ENCODE measurements at regions not wholly inside any gene's neighbourhood (a gene's known extent, or its start where the extent isn't known, plus 50 kb on each side); places are given as distances from the start of the nearest gene placed in this dataset.

GRCh38 chr22:22099194-22099486 is 116.6 kb upstream of the TOP3B start:
- Histone ChIP-seq H3K4me3 (ENCODE audit: low read length in 2 of 2) (no peak overlapping the region), H3K4me1 (ENCODE audit: control insufficient read depth in 1 of 2, insufficient read depth in 2 of 2, low read length in 2 of 2) (no peaks in the 10 kb centered on the region), H3K27ac (ENCODE audit: low read depth in 1 of 2, low read length in 2 of 2) (no peak overlapping the region), H3K27me3 (ENCODE audit: control insufficient read depth in 1 of 2, insufficient read depth in 2 of 2, low read length in 1 of 2) (no peaks in the 10 kb centered on the region), H3K9me3 (ENCODE audit: control insufficient read depth, low read length) (peaks cover 3% of the 10 kb centered on the region), H3K36me3 (ENCODE audit: control insufficient read depth in 1 of 2, insufficient read depth in 2 of 2, low read length in 1 of 2) (no peaks in the 10 kb centered on the region)
- DNase-seq (no peak), ATAC-seq (ENCODE audit: low FRiP score) (no peak)
- intact Hi-C loops (cut with DNase I), result no loop called here
- 65 to 76% methylated on average over 5 of the region's 5 CpGs for WGBS, 2 donors

- intact Hi-C loops (cut with DNase I), result no loop called here
- no peak for ATAC-seq (ENCODE audit: low FRiP score)
Observed at GRCh38 chr22:22098457-22099193, 116.0 kb upstream of the TOP3B start.

GRCh38 chr22:22097727-22098228 is 115.2 kb upstream of the TOP3B start:
- Histone ChIP-seq H3K4me1 (ENCODE audit: control insufficient read depth in 1 of 2, insufficient read depth in 2 of 2, low read length in 2 of 2) (no peaks in the 10 kb centered on the region), H3K4me3 (ENCODE audit: low read length in 2 of 2) (no peak overlapping the region), H3K9me3 (ENCODE audit: control insufficient read depth, low read length) (peaks cover 1% of the 10 kb centered on the region), H3K36me3 (ENCODE audit: control insufficient read depth in 1 of 2, insufficient read depth in 2 of 2, low read length in 1 of 2) (no peaks in the 10 kb centered on the region), H3K27me3 (ENCODE audit: control insufficient read depth in 1 of 2, insufficient read depth in 2 of 2, low read length in 1 of 2) (no peaks in the 10 kb centered on the region), H3K27ac (ENCODE audit: low read depth in 1 of 2, low read length in 2 of 2) (no peak overlapping the region)
- DNase-seq (no peak), ATAC-seq (ENCODE audit: low FRiP score) (no peak)
- intact Hi-C loops (cut with DNase I), result no loop called here

More at GRCh38 chr22:22098457-22099193, 116.0 kb upstream of the TOP3B start:
- Histone ChIP-seq H3K9me3 (ENCODE audit: control insufficient read depth, low read length) (peaks cover 3% of the 10 kb centered on the region), H3K27me3 (ENCODE audit: control insufficient read depth in 1 of 2, insufficient read depth in 2 of 2, low read length in 1 of 2) (no peaks in the 10 kb centered on the region), H3K4me1 (ENCODE audit: control insufficient read depth in 1 of 2, insufficient read depth in 2 of 2, low read length in 2 of 2) (no peaks in the 10 kb centered on the region), H3K4me3 (ENCODE audit: low read length in 2 of 2) (no peak overlapping the region), H3K27ac (ENCODE audit: low read depth in 1 of 2, low read length in 2 of 2) (no peak overlapping the region), H3K36me3 (ENCODE audit: control insufficient read depth in 1 of 2, insufficient read depth in 2 of 2, low read length in 1 of 2) (no peaks in the 10 kb centered on the region)
- no peak for DNase-seq
- WGBS, 2 donors, result 63 to 65% methylated on average over 9 of the region's 9 CpGs

- ATAC-seq (ENCODE audit: low FRiP score), result no peak
- no peak overlapping the region for H3K27ac ChIP-seq (ENCODE audit: low read depth in 1 of 2, low read length in 2 of 2)
- no peak for DNase-seq
- H3K27me3 ChIP-seq (ENCODE audit: control insufficient read depth in 1 of 2, insufficient read depth in 2 of 2, low read length in 1 of 2), result no peaks in the 10 kb centered on the region
- H3K4me1 ChIP-seq (ENCODE audit: control insufficient read depth in 1 of 2, insufficient read depth in 2 of 2, low read length in 2 of 2), result no peaks in the 10 kb centered on the region
- intact Hi-C loops (cut with DNase I), result no loop called here
- WGBS, 2 donors, result 47 to 67% methylated on average over 5 of the region's 5 CpGs
- H3K36me3 ChIP-seq (ENCODE audit: control insufficient read depth in 1 of 2, insufficient read depth in 2 of 2, low read length in 1 of 2), result no peaks in the 10 kb centered on the region
- no peaks in the 10 kb centered on the region for H3K9me3 ChIP-seq (ENCODE audit: control insufficient read depth, low read length)
- no peak overlapping the region for H3K4me3 ChIP-seq (ENCODE audit: low read length in 2 of 2)
Observed at GRCh38 chr22:22094921-22095320, 112.3 kb upstream of the TOP3B start.

DNA sequence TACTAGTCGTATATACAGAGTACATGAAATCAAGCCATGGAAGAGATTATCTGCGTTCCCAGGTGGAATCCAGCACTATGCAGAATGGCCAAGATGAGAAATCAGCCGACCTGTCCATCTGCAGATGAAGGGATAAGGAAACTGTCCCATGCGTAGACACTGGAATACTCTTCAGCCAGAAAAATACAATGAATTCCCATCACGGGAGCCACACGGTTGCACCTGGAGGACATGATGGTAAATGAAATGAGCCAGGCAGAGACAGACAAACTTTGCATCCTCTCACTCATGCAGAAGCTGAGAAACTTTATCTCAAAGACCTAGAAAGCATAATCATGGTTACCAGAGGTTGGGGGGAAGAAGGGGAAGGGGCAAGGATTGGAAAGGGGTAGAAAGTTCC is 111.9 kb upstream of the TOP3B start:
- Histone ChIP-seq H3K9me3 (ENCODE audit: control insufficient read depth, low read length) (no peaks in the 10 kb centered on the region), H3K27ac (ENCODE audit: low read depth in 1 of 2, low read length in 2 of 2) (no peak overlapping the region), H3K4me1 (ENCODE audit: control insufficient read depth in 1 of 2, insufficient read depth in 2 of 2, low read length in 2 of 2) (no peaks in the 10 kb centered on the region), H3K36me3 (ENCODE audit: control insufficient read depth in 1 of 2, insufficient read depth in 2 of 2, low read length in 1 of 2) (no peaks in the 10 kb centered on the region), H3K27me3 (ENCODE audit: control insufficient read depth in 1 of 2, insufficient read depth in 2 of 2, low read length in 1 of 2) (no peaks in the 10 kb centered on the region), H3K4me3 (ENCODE audit: low read length in 2 of 2) (no peak overlapping the region)
- 76 to 77% methylated on average over 6 of the region's 6 CpGs for WGBS, 2 donors
- DNase-seq, result no peak
- intact Hi-C loops (cut with DNase I), result no loop called here
- ATAC-seq (ENCODE audit: low FRiP score), result no peak

DNA sequence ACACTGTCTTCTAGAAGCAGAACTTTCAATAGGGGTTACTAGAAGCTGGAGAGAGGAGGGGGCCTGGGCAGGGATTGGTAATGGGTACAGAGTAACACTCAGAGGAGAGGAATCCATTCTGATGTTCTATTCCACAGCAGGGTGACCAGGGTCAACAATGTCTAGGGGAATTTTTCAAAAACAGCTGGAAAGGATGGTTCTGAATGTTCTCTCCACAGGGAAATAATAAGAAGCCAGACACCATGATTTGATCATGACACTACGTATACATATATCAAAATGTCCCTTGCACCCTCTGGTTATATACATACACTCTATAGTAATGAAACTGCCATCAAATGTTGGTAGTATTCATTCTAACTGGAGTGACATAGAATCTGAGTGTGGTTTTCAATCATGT is 111.2 kb upstream of the TOP3B start:
- Histone ChIP-seq H3K27me3 (ENCODE audit: control insufficient read depth in 1 of 2, insufficient read depth in 2 of 2, low read length in 1 of 2) (no peaks in the 10 kb centered on the region), H3K9me3 (ENCODE audit: control insufficient read depth, low read length) (no peaks in the 10 kb centered on the region), H3K36me3 (ENCODE audit: control insufficient read depth in 1 of 2, insufficient read depth in 2 of 2, low read length in 1 of 2) (no peaks in the 10 kb centered on the region), H3K4me3 (ENCODE audit: low read length in 2 of 2) (no peak overlapping the region), H3K27ac (ENCODE audit: low read depth in 1 of 2, low read length in 2 of 2) (no peak overlapping the region), H3K4me1 (ENCODE audit: control insufficient read depth in 1 of 2, insufficient read depth in 2 of 2, low read length in 2 of 2) (no peaks in the 10 kb centered on the region)
- 67 to 87% methylated on average over 1 of the region's 1 CpG for WGBS, 2 donors
- ATAC-seq (ENCODE audit: low FRiP score), result no peak
- no peak for DNase-seq
- intact Hi-C loops (cut with DNase I), result no loop called here

- no peaks in the 10 kb centered on the region for H3K4me1 ChIP-seq (ENCODE audit: control insufficient read depth in 1 of 2, insufficient read depth in 2 of 2, low read length in 2 of 2)
- ATAC-seq (ENCODE audit: low FRiP score) (no peak), DNase-seq (no peak)
- H3K36me3 ChIP-seq (ENCODE audit: control insufficient read depth in 1 of 2, insufficient read depth in 2 of 2, low read length in 1 of 2), result no peaks in the 10 kb centered on the region
- WGBS, 2 donors, result 82 to 97% methylated on average over 1 of the region's 1 CpG
- H3K9me3 ChIP-seq (ENCODE audit: control insufficient read depth, low read length), result peaks cover 2% of the 10 kb centered on the region
- no peak overlapping the region for H3K27ac ChIP-seq (ENCODE audit: low read depth in 1 of 2, low read length in 2 of 2)
- no peak overlapping the region for H3K4me3 ChIP-seq (ENCODE audit: low read length in 2 of 2)
- H3K27me3 ChIP-seq (ENCODE audit: control insufficient read depth in 1 of 2, insufficient read depth in 2 of 2, low read length in 1 of 2), result no peaks in the 10 kb centered on the region
- intact Hi-C loops (cut with DNase I), result no loop called here
Observed at GRCh38 chr22:22092974-22093373, 110.4 kb upstream of the TOP3B start.

GRCh38 chr22:22092101-22092500 is 109.5 kb upstream of the TOP3B start:
- DNase-seq (no peak), ATAC-seq (ENCODE audit: low FRiP score) (no peak)
- peaks cover 2% of the 10 kb centered on the region for H3K9me3 ChIP-seq (ENCODE audit: control insufficient read depth, low read length)
- H3K4me3 ChIP-seq (ENCODE audit: low read length in 2 of 2), result no peak overlapping the region
- no peak overlapping the region for H3K27ac ChIP-seq (ENCODE audit: low read depth in 1 of 2, low read length in 2 of 2)
- intact Hi-C loops (cut with DNase I), result no loop called here
- 82 to 84% methylated on average over 3 of the region's 3 CpGs for WGBS, 2 donors
- no peaks in the 10 kb centered on the region for H3K27me3 ChIP-seq (ENCODE audit: control insufficient read depth in 1 of 2, insufficient read depth in 2 of 2, low read length in 1 of 2)
- no peaks in the 10 kb centered on the region for H3K4me1 ChIP-seq (ENCODE audit: control insufficient read depth in 1 of 2, insufficient read depth in 2 of 2, low read length in 2 of 2)
- no peaks in the 10 kb centered on the region for H3K36me3 ChIP-seq (ENCODE audit: control insufficient read depth in 1 of 2, insufficient read depth in 2 of 2, low read length in 1 of 2)

DNA sequence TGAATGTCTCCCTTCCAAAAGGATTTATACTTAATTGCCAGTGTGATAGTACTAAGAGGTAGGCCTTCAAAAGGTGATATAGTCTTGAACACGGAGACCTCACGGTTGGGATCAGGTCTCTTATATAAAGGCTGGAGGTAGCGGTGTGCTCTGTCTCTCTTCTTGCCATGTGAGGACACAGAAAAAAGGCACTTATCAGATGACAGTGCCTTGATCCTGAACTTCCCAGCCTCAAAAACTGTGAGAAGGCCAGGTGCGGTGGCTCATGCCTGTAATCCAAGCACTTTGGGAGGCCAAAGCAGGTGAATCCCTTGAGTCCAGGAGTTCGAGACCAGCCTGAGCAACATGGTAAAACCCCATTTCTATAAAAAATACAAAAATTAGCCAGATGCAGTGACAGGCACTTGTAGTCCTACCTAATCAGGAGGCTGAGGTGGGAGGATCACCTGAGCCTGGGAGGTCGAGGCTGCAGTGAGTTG is 108.9 kb upstream of the TOP3B start:
- intact Hi-C loops (cut with DNase I), result no loop called here
- Histone ChIP-seq H3K9me3 (ENCODE audit: control insufficient read depth, low read length) (peaks cover 2% of the 10 kb centered on the region), H3K4me1 (ENCODE audit: control insufficient read depth in 1 of 2, insufficient read depth in 2 of 2, low read length in 2 of 2) (no peaks in the 10 kb centered on the region), H3K27ac (ENCODE audit: low read depth in 1 of 2, low read length in 2 of 2) (no peak overlapping the region), H3K36me3 (ENCODE audit: control insufficient read depth in 1 of 2, insufficient read depth in 2 of 2, low read length in 1 of 2) (no peaks in the 10 kb centered on the region), H3K4me3 (ENCODE audit: low read length in 2 of 2) (no peak overlapping the region), H3K27me3 (ENCODE audit: control insufficient read depth in 1 of 2, insufficient read depth in 2 of 2, low read length in 1 of 2) (no peaks in the 10 kb centered on the region)
- 85% methylated on average over 6 of the region's 6 CpGs for WGBS, 2 donors
- ATAC-seq (ENCODE audit: low FRiP score), result no peak
- no peak for DNase-seq

Data from aorta (tissue), 5 donors.